HG03442 (cell line): ENCODE measurements at regions not wholly inside any gene's neighbourhood (a gene's known extent, or its start where the extent isn't known, plus 50 kb on each side); places are given as distances from the start of the nearest gene placed in this dataset.

Experiments used
- ATAC-seq: cut with Tn5 transposase; IDR thresholded peaks from one replicate; pipeline ENCODE4 v1.9.1; 2021; ENCODE audit warnings: mild to moderate bottlenecking, moderate library complexity; ENCODE audit not compliant: unreplicated experiment

DNA sequence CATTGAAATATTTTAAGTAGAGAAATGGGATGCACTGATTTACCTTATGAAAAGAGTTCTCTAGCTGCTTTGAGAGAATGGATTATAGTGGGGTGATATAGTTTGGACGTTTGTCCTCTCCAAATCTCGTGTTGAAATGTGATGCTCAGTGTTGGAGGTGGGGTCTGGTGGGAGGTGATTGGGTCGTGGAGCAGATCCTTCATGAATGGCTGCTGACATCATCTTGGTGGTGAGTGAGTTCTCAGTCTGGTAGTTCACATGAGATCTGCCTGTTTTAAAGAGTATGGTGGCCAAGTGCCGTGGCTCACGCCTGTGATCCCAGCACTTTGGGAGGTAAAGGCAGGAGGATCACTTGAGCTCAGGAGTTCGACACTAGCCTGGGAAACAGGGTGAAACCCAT is 58.7 kb upstream of the SH3RF3 start:
- no peak for ATAC-seq

DNA sequence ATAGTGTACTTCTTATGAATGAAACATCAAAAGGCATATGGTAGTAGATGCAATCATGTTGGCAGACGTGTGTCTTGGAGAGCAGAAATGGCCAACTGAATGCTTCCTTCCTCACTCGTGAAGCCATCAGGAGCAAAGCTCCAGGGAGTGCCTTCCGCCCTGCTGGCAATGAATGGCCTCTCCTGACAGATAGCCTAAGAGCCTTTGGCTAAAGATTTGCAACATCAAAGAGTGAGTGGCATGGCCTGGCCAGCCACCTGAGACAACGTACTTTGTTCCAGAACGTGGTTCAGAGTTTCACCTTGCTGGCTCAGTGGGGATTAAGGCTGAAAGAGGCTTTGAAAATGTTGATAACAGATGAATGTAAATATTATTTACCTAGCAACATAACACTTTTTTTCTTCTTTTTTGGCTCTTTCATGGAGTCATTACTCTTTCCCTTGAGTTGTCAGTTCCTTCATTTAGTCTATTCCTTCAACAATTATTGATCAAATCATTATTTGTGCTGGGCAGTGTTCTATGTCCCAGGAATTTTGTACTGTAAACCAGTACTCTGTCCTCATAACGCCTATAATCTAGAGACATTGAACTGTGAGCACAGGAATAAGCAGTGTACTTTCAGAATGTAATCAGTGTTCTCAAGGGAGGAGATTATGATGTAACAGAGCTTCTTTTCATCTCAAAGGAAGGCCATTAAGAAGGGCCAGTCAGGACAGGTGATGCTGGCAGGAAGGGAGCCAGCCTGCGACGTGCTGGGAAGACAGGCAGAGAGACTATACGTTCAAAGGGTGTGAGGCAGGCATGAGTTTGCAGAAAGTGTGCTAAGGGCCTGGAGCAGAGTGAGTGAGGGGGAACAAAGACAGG is 59.4 kb upstream of the SH3RF3 start:
- no peak for ATAC-seq

DNA sequence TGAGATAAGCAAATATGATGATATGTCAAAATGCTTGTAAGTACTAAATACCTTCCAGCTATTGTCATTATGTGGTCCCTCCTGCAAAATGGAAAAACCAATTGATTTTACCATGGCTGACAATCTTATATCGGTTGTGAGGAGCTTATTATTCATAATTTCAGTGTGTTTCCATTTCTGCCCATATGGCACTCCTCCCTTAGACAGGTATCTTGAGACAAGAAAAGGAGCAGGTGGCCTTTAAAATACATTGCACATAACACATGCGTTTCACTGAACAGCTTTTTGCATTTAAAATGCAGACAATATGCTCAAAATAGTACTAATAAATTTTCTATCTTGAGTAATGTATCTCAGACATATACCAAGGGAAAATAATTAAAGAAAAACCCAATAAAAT is 60.2 kb upstream of the SH3RF3 start:
- ATAC-seq: no peak

DNA sequence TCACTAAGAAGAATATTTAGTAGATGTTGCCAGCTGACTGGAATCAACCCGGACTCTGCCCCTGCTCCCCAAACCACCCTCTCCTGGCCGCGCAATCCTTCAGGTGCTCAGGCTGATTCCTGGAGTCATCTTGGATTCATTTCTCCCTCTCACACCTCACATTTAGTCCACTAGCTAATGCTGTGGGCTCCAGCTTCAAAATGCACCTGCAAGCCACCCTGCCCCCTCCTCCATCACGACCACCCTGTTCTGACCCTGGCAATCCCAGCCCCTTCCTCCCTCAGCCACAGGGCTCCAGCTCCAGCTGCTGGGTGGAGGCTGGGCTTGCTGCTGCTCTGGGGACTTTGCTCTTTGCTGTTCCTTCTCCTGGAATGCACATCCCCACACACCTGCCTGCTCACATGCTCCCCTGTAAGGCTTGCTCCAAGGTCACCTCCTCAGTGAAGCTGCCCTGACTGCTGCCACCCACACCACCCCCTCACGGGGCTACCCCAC is 61.3 kb upstream of the SH3RF3 start:
- no peak for ATAC-seq

DNA sequence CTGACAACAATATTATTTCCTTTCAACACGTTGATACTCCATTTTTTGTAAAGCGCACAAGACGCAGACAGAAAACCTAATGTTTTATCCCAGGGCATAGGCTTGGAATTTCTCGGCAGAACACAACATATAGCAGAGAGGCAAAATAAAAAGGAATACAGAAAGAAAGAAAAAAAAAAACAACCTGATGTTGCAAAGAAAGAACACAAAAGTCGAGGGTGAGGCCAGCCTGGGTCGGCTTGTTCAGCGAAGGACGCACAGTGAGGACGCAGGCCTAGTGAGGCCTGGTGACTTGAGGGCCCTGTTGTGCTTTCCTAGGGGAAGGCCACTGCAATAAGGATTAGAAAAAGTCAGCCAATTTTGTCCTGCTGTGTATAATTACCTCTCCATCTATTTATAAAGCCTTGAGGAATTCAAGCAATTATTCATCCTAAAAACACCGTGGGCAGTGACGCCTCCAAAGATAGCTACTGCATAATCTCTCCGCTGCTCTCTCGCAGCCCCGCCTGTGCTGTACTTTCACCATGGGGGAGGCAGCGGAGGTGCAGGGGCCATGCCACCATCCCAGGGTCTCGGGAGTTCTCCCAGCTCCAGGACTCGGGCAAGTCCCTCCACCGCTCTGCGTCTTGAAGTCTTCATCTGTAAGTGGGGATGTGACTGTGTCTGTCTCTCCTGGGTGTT is 61.9 kb upstream of the SH3RF3 start:
- ATAC-seq: no peak

DNA sequence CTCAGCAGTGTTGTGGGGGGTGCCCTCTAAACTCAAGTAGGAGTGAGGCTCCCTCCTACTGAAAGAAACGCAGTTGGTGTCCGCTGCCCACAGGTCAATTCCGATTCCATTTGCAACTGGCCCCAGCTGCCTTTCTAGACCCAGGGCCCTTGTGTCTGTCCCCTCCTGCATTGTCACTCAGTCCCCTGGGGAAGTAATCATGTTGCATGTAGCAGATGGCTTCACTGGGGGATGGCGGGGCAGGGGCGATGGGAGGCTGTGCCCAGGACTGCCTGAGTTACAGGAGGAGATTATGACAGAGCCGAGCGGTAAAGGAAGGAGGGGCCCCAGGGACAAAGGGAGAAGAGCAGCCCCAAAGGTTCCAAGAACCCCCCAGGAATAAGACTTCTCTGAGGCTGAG is 62.5 kb upstream of the SH3RF3 start:
- no peak for ATAC-seq

DNA sequence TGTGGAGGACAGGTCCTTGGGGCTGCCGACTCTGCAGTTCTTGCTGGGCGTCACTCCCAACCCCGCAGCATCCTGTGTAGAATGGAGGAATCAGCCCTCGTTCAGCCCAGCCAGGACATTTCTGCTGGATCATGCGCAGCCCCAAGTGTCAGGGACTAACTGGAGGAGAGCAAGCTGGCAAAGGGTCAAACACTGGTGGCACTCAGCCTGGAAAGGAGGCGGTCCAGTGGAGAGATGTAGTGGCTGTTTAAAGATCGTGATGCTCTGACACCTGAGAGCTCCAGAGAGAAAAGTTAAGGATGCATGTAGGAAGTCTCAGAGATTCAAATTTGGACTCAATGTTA is 63.6 kb upstream of the SH3RF3 start:
- ATAC-seq: no peak

DNA sequence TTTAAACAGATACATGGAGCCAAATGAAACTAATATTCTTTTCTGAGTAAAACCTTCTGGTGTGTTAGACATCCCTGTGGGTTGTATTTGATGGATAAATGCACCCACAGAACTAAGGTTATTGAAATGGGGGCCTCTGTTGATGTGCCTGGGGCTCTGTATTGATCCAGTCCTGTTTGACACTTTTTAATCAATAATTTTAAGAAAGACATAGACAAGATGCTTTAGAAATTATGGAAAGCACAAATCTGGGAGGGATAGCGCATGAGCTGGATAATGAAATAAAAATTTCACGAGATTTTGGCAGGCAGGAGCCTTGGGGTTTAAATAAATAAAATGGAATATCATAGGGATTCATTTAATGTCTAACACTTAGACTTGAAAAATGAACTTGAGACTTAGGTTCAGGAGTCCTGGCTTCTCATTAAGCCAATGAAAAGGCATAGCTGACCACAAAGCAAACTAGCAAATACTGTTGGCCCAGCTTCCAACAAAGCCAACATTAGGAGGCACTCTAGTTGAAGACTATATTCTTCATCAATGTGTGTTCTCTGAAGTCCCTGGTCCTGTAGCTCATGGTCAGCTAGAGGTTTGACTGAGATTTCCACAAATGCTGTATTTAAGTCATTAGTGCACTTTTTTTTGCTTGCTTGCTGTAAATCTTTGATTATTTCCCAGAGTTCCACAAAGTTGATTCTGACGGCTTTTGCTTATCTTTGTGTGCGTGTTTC is 64.2 kb upstream of the SH3RF3 start:
- no peak for ATAC-seq

DNA sequence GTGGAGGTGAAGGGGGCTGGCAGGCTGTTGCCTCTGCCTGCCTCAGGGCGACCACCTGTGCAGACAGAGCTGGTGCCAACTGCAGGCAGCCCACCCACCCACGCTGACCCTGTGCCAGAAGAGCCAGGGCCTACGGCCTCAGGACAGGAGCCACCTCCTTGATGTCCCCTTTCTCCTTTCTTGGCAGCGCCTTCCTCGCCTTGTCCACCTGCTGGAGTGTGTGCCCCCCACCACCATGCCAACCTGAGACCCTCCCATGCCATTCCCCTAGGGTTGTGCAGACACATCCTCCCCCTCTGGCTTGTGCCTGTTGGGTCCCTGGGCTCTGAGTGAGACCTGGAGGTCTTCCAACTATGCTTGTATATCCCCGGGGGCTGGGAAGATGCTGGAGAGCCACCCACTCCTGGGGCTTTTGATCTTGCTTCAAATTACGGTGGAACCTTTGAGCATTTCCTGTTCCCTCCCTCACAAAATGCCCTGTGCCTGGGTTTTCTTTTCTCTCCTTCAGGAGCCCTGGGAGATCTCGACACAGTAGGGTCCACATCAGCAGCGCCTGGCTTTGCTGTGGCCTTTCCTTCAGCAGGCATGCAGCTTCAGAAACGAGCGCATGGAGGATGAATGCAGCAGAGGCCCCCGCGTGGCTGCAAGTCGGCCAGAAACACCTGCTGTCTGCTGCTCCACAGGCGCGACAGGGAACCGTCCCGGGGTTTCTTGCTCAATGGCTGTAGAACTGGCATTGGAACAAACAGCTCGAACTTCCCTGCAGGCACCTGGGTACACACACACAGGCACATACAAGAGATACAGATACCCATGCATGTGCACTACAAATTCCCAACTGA is 65.9 kb upstream of the SH3RF3 start:
- ATAC-seq: no peak

DNA sequence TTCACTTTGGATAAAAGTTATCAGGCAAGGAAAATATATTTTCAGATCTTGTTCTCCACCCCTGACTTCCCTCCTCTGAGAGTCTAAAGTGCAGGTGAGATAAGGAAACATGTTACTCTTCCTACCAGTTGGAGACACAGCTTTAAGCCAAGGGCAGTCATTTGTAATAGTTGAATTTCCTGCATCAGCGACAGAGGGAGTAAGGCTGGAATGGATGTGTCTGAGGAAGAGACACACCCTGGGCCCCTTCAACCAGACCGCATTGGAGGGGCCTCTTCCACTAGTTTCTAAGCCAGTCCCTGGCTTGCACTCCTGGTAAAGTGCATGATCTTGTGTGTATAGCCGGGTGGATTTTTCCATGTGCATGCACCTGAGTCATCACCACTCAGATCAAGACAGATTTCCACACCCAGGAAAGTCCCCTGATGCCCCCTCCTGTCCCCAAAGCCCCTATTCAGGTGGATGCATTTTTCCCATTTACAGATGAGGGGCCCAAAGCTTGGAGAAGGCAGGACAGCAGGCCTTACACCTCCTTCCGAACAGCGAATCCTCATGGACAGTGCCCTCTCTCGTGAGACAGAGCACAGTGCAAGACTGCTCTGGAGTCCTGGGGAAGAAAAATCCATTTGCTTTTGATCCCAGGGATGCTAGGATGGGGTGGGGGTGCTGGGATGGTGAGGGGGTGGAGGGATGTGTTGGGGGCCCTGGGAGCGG is 66.7 kb upstream of the SH3RF3 start:
- ATAC-seq: no peak

DNA sequence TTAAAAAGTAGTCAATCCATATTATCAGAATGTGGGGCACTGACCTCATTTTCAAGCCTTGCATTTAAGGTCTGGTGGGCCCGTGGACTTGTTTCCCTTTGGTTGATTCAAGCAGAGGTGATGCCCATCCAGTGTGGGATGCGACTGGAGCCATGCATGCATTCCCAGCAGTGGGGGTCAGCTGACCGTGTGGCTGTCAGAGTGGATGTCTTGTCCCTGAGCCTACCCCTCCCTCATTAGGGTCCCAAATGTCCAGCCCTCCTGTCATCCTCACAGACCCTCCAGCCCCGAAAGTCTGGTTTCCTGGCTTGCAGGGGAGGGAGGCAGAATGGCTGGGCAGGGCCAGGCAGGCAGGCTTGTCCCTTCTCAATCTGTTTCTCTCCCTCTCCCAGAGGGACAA is 67.3 kb upstream of the SH3RF3 start:
- ATAC-seq: no peak

DNA sequence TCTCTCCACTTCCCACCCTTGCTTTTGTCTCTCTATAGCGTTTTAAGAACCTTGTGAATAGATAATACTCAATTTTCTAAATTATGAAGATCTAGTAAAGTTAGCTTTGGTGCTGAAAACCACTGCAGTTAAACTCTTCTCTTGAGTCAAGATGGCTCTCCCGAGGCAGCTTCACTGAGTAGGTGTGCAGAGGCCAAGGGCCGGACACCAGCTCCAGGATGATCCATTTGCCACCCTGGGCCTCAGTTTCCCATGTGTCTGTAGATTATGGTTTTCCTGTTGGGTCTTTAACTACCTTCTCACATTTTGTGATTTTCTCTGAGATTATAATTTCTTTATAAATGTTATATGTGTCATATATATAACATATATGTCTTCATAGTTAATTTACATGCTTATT is 68.5 kb upstream of the SH3RF3 start:
- ATAC-seq: no peak

DNA sequence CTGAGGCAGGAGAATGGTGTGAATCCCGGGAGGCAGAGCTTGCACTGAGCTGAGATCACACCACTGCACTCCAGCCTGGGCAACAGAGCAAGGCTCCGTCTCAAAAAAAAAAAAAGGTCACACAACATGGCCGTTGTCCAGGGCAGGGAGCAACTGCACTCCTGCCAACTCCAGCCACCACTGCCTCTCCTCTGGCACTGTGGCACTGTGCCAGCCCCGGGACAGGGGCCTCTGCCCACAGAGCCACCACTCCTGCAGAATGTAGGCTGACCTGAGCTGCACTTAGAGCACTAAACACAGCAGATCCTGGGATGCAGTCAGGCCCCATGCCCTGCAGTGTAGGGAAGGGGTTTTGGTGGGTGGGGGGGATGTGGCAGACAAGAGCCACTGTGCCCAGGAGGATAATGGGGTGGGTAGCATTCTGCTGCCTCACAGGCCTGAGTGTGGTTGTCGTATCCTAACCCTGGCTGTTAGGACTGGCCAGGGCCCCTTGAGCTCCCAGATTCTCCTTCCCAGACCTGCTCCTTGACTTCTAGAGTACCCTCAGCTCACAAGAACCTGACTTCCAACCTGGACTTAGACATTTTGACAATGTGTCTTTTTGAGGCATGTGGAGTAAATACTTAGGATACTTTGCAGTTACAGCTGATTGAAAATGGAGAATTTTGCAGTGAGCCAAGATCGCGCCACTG is 69.4 kb upstream of the SH3RF3 start:
- ATAC-seq: no peak

DNA sequence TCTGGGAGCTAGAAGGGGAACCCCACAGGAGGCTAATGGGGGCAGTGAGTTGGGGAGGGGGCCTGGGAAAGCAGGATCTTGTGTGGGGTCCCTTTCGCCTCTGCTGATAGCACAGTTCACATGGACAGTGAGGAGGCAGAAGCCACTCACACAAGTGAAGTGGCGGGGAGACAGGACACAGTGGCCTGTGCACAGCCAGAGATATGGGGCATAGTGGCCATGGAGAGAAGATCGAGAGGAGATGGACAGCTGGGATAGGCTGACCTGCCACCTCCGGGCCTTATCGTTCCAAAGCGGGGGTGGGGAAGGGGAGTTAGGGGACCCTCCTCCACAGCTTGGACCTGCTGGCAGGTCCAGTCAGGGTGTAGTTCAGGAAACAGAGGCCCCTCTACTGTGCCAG is 69.8 kb upstream of the EDAR start:
- ATAC-seq: no peak

DNA sequence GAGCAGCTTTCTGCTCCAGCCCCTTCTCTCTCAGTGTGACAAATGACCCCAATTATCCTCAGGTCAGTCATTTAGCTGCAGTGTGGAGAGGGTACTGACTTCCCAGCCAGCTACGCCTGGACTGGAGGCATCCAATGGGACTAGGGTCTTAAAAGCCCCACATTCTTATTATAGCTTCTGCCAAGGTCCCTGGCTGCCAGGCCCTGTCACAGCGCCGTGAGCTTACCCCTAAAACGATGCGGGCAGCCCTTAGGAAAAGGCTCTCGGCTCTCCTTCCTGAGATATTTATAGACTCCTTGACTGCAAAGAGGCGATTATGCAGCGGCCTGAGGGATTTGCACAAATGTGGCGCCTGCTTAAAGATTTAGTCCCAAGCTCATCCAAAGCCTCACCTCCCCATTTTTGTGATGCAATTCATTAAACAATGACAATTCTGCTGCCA is 69.2 kb upstream of the EDAR start:
- no peak for ATAC-seq

DNA sequence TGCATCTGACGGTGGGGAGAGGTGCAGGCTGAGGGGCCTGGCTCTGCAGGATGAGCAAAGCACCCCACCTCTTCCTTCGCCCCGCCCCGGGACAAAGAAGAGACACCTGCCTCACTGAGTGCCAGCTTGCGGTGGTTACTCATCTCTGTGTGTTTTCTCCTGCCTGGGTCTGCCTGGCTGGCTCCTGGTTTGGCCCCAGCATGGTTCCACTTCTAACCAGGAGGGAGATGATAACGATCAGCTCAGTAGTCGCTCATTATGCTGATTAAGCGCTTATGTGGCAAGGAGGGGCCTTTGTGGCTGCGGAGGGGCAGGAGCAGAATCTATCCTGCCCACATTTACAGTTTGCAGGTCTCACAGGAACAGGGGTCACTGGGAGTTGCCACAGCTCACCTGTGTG is 68.7 kb upstream of the EDAR start:
- no peak for ATAC-seq

DNA sequence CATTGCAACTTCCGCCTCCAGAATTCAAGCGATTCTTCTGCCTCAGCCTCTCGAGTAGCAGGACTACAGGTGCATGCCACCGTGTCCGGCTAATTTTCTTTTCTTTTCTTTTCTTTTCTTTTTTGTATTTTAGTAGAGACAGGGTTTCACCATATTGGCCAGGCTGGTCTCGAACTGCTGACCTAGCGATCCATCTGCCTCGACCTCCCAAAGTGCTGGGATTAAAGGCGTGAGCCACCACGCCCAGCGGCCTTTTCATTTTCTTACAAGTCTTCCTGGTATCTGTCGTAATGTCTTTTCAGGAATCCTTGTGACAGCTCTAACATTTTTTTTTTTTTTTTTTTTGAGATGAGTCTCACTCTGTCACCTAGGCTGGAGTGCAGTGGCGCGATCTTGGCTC is 66.4 kb upstream of the EDAR start:
- no peak for ATAC-seq

DNA sequence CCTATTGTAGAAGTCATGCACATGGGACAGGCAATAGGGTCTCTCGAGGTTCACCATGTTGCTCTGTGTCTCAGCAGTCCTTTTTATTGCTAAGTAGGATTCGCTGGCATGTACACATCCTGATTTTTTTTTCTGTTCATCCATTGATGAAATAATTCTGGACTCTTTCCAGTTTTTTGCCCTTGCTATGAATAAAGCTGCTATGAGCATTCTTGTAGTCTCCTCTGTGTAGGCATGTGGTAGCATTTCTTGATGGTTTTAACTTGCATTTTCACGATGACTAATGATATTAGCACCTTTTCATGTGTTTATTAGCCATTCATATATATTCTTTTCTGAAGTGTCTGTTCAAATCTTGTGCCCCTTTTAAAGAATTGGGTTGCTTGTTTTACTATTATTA is 65.8 kb upstream of the EDAR start:
- ATAC-seq: no peak

DNA sequence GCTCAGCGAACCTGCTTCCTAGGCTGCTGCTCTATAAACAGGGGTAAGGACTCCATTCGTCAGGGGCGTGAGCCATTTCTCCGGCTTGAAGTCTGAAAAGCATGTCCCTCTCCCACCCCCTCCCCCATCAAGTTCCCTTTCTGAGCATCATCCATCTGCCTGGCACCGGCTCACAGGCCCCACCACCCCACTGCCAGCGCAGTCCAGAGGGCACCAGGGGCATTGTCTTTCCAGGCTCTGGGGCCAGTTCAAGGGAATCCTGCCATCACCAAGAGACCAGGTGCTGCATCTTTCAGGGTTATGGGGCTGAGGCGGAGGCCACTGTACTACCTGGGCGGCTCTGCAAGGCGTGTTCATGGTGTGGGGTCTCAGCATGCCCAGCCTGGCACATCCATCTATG is 64.7 kb upstream of the EDAR start:
- no peak for ATAC-seq

DNA sequence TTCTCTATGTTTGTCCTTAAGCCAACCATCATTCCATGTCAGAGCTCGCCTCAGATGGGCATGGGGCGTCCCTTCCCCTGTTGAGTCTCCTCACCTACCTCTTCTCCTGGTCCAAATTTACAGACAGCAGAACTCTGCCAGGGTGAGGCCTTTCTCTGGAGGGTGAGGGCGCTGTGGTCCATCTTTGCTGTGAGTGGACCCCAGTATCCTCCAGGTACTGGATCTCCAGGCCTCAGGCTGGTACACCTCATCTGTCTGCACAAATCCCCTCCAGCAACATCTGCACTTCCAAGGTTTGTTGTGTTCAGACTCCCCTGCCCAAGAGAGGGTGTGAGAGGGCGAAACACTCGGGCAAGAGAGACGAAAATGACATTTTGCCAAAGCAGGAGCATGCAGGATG is 63.9 kb upstream of the EDAR start:
- ATAC-seq: no peak
